Astrocyte of the cerebellum (primary cell): ENCODE measurements at regions not wholly inside any gene's neighbourhood (a gene's known extent, or its start where the extent isn't known, plus 50 kb on each side); places are given as distances from the start of the nearest gene placed in this dataset.
A peak's percentile ranks its signal among the peaks of the same experiment; 100 is the strongest.

Experiments
- DNase-seq: peaks from one replicate; pipeline ENCODE4 v3.0.0-alpha.2; 2011; ENCODE audit warnings: low read depth
- H3K4me3 ChIP-seq: 2 replicates; pipeline ENCODE4 v1.5.1; 2011; ENCODE audit warnings: mild to moderate bottlenecking, low read depth, low read length, moderate library complexity
- in situ Hi-C: cut with HindIII; loops from 2 replicates; pipeline ENCODE4 v1.10.0; 2017; ENCODE audit warnings: low sequenced_read_pairs
- TF ChIP-seq, protein P1 (sequence below): IDR thresholded peaks from 2 replicates; pipeline ENCODE4 v1.5.1; 2012; ENCODE audit warnings: low read length, low read depth, moderate library complexity, mild to moderate bottlenecking; ENCODE audit errors: missing control alignments

DNA sequence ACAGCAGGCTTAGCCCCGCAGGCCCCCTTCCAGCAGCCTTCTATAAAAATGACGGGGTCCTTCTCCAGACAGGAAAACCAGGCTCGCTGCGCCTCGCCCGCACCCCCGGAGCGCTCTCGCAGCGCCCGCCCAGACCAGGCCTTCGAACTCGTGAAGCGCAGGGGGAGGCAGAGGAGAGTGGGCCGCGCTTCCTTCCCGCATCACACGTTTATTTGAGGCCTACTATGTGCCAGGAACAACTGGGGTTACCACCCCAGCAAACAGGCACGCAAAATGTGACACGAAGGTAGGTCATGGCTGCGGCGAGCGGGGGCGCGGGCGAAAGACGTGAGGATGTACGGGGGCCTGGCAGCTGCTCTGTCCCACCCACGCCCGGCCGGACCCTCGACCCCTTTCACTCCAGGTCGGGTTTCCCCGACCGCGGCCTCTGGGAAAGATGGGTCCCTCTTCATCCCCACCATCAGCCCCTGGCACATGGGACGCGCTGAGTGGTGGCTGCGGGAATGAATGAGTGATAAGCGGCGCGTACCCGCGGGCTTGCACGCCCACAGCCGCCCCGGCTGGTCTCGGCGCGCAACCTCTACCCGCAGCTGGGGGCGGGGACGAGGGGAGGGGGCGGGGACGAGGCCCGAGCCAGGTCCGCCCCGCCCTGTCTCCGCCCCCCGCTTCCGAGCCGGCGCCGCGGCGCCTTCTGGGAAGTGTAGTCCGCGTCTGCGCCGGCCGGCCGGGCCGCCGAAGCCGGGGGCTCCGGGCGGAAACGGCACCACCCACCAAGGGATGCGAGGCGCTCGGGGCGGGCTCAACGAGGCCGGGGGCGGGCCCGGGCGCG lies 59.1 kb downstream of the ZNF467 start:
- peak overlapping the region; percentile 69 for H3K4me3 ChIP-seq
- in situ Hi-C loops = no loop called here
- peak; percentile 60 for DNase-seq
- TF ChIP-seq, protein P1, sequence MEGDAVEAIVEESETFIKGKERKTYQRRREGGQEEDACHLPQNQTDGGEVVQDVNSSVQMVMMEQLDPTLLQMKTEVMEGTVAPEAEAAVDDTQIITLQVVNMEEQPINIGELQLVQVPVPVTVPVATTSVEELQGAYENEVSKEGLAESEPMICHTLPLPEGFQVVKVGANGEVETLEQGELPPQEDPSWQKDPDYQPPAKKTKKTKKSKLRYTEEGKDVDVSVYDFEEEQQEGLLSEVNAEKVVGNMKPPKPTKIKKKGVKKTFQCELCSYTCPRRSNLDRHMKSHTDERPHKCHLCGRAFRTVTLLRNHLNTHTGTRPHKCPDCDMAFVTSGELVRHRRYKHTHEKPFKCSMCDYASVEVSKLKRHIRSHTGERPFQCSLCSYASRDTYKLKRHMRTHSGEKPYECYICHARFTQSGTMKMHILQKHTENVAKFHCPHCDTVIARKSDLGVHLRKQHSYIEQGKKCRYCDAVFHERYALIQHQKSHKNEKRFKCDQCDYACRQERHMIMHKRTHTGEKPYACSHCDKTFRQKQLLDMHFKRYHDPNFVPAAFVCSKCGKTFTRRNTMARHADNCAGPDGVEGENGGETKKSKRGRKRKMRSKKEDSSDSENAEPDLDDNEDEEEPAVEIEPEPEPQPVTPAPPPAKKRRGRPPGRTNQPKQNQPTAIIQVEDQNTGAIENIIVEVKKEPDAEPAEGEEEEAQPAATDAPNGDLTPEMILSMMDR = no peak

DNA sequence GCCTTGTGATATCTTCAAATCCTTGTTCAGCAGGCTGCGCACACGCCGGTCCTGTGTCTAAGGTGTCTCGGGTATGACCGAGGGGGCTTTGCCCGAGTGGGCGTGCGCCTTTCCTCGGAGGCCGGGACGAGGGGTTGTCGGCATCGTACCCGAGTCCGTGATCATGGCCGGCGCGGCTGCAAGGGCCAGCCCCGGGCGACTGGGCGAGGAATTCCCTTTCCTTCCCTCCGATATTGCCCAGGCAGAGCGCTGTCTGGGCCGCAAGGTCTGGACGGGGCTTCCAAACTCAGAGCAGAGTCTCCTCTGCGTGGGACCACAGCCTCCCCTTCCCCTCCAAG lies 59.7 kb downstream of the ZNF467 start:
- DNase-seq = no peak
- in situ Hi-C loops = no loop called here
- TF ChIP-seq, protein P1 = no peak
- H3K4me3 ChIP-seq = peak overlapping the region; percentile 69

DNA sequence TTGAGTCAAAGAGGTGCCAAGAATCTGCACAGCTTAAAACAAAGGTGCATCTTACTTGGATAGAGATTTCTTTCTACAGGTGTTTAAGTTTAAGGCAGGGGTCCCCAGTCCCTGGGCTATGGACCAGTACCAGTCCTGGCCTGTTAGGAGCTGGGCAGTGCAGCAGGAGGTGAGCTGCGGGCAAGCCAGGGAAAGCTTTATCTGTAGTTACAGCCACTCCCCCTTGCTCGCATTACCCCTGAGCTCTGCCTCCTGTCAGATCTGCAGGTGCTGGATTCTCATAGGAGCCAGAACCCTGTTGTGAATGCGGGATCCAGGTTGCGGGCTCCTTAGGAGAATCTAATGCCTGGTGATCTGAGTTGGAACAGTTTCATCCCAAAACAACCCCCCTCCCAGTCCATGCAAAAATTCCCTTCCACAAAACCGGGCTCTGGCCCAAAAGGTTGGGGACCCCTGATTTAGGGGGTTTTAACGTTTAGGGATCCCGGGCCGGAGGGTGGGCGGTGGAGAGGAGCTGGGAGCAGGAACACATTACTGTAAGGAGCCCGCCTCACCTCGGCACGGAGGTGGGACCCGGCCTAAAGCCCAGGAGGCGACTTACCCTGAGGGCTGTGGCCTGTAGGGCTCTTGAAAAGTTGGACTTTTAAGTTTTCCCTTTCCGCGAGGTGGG lies 60.2 kb downstream of the ZNF467 start:
- TF ChIP-seq, protein P1 = no peak
- H3K4me3 ChIP-seq = no peak overlapping the region
- no peak for DNase-seq
- in situ Hi-C loops = no loop called here

DNA sequence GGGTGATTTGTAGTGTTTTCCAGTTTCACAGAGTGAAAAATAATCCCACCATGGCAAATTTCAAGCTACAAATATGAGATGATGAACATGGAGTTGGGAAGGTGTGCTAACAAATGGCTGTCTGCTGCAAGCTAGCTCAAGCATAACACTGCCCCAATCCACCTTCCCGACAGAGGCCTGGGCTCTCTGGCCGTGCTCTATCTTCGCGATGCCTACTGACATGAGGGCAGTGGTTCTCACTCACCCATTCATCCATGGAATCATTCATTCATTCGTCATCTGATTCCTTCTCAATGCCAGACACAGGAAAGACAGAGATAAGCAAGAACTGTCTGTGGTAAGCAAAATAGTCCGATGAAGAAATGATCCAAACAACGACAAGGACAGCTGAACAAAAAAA lies 65.4 kb downstream of the ZNF467 start:
- TF ChIP-seq, protein P1 = no peak
- no peak overlapping the region for H3K4me3 ChIP-seq
- DNase-seq = no peak
- in situ Hi-C loops = no loop called here

DNA sequence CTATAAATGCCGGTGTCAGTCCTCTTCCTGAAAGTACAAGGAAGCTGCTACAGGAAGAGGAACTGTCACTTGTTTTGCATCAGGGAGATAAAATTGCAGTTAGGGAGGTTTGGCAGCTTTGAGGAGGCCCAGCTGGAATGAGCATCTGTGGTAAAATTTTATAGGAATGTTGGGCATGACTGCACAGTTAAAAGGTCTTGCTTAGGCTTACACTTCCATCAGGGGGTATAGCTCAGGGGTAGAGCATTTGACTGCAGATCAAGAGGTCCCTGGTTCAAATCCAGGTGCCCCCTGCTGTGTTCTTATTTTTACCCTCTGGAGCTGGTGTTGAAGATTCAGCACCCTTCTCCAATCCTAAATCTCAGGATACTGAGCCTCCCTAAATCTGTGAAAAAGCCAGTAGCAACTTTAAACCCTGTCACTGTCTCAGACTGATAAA lies 65.9 kb downstream of the ZNF467 start:
- no peak for DNase-seq
- no peak overlapping the region for H3K4me3 ChIP-seq
- TF ChIP-seq, protein P1 = no peak
- in situ Hi-C loops = no loop called here

DNA sequence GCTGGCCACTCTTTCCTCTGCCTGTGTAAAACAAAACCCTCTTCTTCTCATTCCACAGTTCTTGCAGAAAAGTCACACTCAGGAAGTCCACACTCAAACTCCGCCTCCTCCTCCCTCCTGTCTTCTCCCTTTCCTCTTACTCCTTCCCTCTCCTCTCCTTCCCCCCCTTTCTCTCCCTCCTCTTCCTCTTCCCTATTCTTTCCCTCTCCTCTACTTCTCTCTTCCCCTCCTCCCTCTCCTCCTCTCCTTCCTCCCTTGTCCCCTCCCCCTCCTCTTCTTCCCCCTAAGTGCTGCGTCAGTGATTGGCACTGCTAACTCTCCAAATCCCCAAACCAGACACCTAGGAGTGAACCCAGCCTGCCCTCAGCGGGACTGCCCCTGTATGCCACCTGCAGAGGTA lies 67.0 kb downstream of the ZNF467 start:
- TF ChIP-seq, protein P1 = no peak
- DNase-seq = no peak
- H3K4me3 ChIP-seq = no peak overlapping the region
- in situ Hi-C loops = no loop called here
